Retinal pigment epithelial cell (primary cell): ENCODE measurements at regions not wholly inside any gene's neighbourhood (a gene's known extent, or its start where the extent isn't known, plus 50 kb on each side); places are given as distances from the start of the nearest gene placed in this dataset.

ENCODE experiments used
- DNase-seq: peaks from one replicate; pipeline ENCODE4 v3.0.0-alpha.2; 2010; ENCODE audit warnings: low read depth
- H3K4me3 ChIP-seq: 2 replicates; pipeline ENCODE4 v1.5.1; 2011; ENCODE audit warnings: mild to moderate bottlenecking, low read length, control low read depth, moderate library complexity
- CTCF ChIP-seq: conservative IDR thresholded peaks from 2 replicates; pipeline ENCODE4 v1.5.1; 2011; ENCODE audit warnings: low read depth, low read length, control low read depth, inconsistent platforms

DNA sequence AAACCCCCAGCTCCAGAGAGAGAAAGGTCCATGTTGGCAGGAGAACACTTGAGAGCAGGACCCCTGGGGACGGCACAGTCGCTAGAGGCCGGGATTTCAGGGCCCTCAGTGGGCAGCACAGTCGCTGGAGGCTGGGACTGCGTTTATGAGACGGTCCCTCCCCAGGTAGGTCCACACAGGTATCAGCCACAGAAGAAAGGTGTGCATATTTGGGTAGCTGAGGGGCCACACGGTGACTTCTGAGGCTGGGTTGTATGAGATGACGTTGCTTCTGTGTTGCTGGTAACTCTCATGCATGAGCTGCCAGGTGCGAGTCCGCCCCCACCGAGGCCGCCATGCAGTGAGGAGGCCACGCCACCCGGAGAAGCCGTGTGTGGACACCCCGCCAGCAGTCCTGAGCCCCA lies 56.9 kb upstream of the PPP2R2D start:
- no peak overlapping the region for H3K4me3 ChIP-seq
- no peak for TF ChIP-seq CTCF
- no peak for DNase-seq

GRCh38 chr10:131844529-131845084 lies 56.2 kb upstream of the PPP2R2D start:
- H3K4me3 ChIP-seq: no peak overlapping the region
- DNase-seq: no peak
- TF ChIP-seq CTCF: no peak

- no peak overlapping the region for H3K4me3 ChIP-seq
- no peak for TF ChIP-seq CTCF
- no peak for DNase-seq
Observed at GRCh38 chr10:131845505-131846239, 55.1 kb upstream of the PPP2R2D start.

DNA sequence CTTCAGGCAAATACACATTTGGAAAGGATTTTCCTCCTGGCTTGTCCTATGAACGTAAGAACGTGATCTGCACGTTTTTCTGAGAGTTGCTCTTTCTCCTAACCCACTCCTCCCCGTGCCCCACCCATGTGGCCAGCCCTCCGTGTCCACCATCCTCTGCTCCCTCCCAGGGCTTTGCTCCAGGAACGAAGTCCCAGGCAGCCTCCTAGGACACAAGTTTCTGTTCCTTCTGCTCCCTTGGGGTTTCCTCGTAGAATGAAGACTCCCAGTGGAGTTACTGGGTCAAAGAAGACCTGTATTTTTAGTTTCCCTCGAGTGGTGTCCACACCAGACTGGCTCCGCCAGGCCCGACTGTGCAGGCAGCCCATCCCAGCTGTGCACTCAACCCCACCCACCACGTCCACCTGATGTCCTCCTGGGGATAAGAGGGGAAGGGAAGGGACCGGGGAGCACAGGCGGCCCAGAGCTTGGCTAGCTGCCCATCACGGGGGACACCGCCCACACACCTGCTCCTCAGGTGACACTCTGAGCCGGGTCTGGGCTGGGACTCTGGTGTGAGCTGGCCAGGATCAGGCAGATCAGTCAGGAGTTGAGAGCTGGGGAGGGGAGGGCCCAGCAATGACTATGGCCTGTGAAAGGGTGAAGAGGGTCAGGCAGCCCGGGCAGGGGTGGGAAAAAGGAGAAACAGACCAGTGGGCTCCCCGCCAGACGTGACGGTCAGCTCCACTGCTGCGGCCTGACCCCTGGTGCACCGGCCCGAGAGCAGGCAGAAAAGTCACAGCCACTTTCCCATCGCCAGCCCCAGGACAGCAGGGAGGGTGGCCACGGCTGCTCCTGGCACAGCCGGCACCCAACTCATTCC lies 54.3 kb upstream of the PPP2R2D start:
- H3K4me3 ChIP-seq: no peak overlapping the region
- TF ChIP-seq CTCF: no peak
- no peak for DNase-seq

DNA sequence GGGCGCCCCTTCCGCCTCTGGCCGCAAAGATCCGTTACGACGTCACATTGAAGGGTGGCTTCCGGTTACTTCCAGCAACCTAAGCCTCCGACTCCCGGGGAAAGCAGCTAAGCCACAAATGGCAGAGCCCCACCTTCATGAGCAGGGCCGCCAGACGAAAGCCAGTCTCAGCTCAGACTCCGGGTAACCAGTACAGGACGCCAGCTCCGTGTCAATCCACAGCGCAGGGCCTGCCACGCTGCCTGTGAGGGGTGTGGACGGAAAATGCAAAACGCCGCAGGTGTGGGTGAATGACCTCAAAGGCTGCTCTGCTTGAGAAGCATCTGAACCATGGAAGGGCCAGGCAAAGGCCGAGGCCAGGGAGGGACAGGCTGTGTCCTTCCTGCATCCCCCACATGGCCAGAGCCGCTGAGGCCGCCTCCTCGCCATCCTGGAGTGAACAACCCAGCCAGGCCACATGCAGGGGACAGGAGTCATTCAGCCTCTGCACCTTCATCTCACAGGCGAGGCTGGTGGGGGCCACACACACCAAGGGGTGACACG lies 53.5 kb upstream of the PPP2R2D start:
- no peak overlapping the region for H3K4me3 ChIP-seq
- DNase-seq: no peak
- no peak for TF ChIP-seq CTCF

DNA sequence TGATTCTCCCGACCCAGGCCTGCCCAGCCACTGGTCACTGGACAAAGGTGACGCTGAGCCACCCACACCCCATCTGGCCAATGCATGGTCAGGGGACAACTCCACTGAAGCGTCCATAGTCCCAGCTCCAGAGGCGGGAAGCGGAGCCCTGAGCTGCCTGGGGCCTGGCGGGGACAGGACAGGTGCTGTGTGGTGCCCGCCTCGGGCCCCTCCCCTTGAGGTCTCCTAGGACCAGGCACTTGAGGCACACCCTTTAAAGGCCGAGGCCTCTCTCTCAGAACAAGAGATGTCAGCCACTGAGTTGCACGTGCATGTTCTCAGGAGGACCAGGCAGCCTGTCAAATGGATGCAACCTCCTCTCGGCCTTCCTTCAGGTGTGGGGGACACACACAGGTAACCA lies 52.5 kb upstream of the PPP2R2D start:
- no peak overlapping the region for H3K4me3 ChIP-seq
- no peak for DNase-seq
- TF ChIP-seq CTCF: no peak
